Lower lobe of right lung (tissue), 2 donors: ENCODE measurements at regions not wholly inside any gene's neighbourhood (a gene's known extent, or its start where the extent isn't known, plus 50 kb on each side); places are given as distances from the start of the nearest gene placed in this dataset.

ENCODE experiments used
- ATAC-seq, 2 donors: fragments of 200-7000 bp; cut with Tn5 transposase; one replicate each; pipeline ENCODE4 v1.9.1; 2020 to 2022; ENCODE audit warnings: mild to moderate bottlenecking in 2 of 2, moderate library complexity in 2 of 2
- DNase-seq: peaks from one replicate; pipeline ENCODE4 v3.0.0-alpha.2; 2020
- H3K27ac ChIP-seq: fragments of 200-600 bp; one replicate; pipeline ENCODE4 v1.8.0; 2022
- H3K27me3 ChIP-seq: fragments of 200-600 bp; one replicate; pipeline ENCODE4 v1.8.0; 2022; ENCODE audit warnings: low read depth
- H3K36me3 ChIP-seq: fragments of 200-600 bp; one replicate; pipeline ENCODE4 v1.8.0; 2022; ENCODE audit warnings: mild to moderate bottlenecking
- H3K4me1 ChIP-seq: fragments of 200-600 bp; one replicate; pipeline ENCODE4 v1.8.0; 2022
- H3K4me3 ChIP-seq: fragments of 200-600 bp; one replicate; pipeline ENCODE4 v1.8.0; 2022; ENCODE audit warnings: mild to moderate bottlenecking
- H3K9me3 ChIP-seq: fragments of 200-600 bp; one replicate; pipeline ENCODE4 v1.8.0; 2022
- intact Hi-C: fragments of 100-400 bp; cut with DNase I; formaldehyde crosslinking; loops from one replicate; pipeline ENCODE4 v1.11.0; 2022
- TF ChIP-seq, protein P1 (sequence below): fragments of 200-600 bp; IDR thresholded peaks from one replicate; pipeline ENCODE4 v1.8.0; 2022; ENCODE audit warnings: antibody characterized with exemption, mild to moderate bottlenecking
- donor health status: DM: no; HTN: yes; CAD: no; lungs with severe emphysema.

- ATAC-seq (no peak), DNase-seq (no peak)
- intact Hi-C loops: no loop called here
- Histone ChIP-seq H3K27me3 (no peaks in the 10 kb centered on the region), H3K36me3 (no peaks in the 10 kb centered on the region), H3K9me3 (no peaks in the 10 kb centered on the region), H3K27ac (no peak overlapping the region), H3K4me3 (no peak overlapping the region), H3K4me1 (no peaks in the 10 kb centered on the region)
- TF ChIP-seq, protein P1, sequence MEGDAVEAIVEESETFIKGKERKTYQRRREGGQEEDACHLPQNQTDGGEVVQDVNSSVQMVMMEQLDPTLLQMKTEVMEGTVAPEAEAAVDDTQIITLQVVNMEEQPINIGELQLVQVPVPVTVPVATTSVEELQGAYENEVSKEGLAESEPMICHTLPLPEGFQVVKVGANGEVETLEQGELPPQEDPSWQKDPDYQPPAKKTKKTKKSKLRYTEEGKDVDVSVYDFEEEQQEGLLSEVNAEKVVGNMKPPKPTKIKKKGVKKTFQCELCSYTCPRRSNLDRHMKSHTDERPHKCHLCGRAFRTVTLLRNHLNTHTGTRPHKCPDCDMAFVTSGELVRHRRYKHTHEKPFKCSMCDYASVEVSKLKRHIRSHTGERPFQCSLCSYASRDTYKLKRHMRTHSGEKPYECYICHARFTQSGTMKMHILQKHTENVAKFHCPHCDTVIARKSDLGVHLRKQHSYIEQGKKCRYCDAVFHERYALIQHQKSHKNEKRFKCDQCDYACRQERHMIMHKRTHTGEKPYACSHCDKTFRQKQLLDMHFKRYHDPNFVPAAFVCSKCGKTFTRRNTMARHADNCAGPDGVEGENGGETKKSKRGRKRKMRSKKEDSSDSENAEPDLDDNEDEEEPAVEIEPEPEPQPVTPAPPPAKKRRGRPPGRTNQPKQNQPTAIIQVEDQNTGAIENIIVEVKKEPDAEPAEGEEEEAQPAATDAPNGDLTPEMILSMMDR: no peak
These were observed 476.1 kb upstream of the MEF2C start for GRCh38 chr5:89359046-89359445.

- Histone ChIP-seq H3K4me1 (no peaks in the 10 kb centered on the region), H3K27me3 (no peaks in the 10 kb centered on the region), H3K27ac (no peak overlapping the region), H3K36me3 (no peaks in the 10 kb centered on the region), H3K9me3 (no peaks in the 10 kb centered on the region), H3K4me3 (no peak overlapping the region)
- ATAC-seq: no peak
- DNase-seq: no peak
- intact Hi-C loops: no loop called here
- TF ChIP-seq, protein P1: no peak
These were observed 471.0 kb upstream of the MEF2C start for GRCh38 chr5:89353837-89354551.

DNA sequence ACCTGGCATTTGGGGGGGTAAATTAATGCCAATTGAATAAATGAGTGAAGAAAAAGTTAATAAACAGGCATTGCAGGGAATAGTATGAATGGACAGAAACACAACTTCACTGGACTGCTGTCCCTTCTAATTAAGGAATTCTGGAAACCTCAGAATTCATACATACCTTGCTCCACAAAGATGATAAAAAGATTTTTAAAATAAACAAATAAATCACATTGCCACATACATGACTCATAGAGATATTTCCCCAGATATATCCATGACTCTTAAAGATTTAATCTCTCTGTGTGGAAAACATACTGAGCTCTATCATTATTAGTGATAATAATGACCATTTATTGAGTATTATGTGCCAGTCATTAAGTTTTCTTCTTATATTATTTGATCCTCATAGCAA is 469.0 kb upstream of the MEF2C start:
- H3K9me3 ChIP-seq: no peaks in the 10 kb centered on the region
- ATAC-seq: no peak
- H3K4me1 ChIP-seq: no peaks in the 10 kb centered on the region
- no peak overlapping the region for H3K27ac ChIP-seq
- no peaks in the 10 kb centered on the region for H3K36me3 ChIP-seq
- no peaks in the 10 kb centered on the region for H3K27me3 ChIP-seq
- intact Hi-C loops: no loop called here
- H3K4me3 ChIP-seq: no peak overlapping the region
- TF ChIP-seq, protein P1: no peak
- no peak for DNase-seq

- H3K4me1 ChIP-seq: no peaks in the 10 kb centered on the region
- DNase-seq: no peak
- intact Hi-C loops: no loop called here
- H3K4me3 ChIP-seq: no peak overlapping the region
- no peaks in the 10 kb centered on the region for H3K27me3 ChIP-seq
- no peaks in the 10 kb centered on the region for H3K36me3 ChIP-seq
- H3K9me3 ChIP-seq: no peaks in the 10 kb centered on the region
- H3K27ac ChIP-seq: no peak overlapping the region
- no peak for ATAC-seq
- TF ChIP-seq, protein P1: no peak
These were observed 468.2 kb upstream of the MEF2C start for GRCh38 chr5:89351222-89351621.

DNA sequence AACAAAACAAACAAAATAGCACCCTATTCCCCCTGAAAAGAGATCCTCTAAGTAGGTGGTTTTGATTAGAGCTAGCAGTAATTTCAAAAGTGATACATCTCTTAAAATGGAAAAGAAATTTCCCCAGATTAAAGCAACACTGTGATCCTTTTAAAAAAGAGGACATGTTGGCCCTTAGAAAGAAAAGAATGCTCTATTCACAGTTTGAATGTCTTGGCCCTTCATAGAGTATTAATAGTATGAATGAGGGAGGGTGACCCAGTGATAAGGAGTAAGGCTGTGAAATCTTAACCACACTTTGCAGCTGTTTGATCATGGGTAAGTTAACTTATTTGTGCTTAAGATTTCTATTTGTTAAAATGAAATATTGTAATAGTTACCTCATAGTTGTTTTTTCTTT is 467.7 kb upstream of the MEF2C start:
- no peaks in the 10 kb centered on the region for H3K27me3 ChIP-seq
- TF ChIP-seq, protein P1: no peak
- no peak for ATAC-seq
- no peak overlapping the region for H3K4me3 ChIP-seq
- no peaks in the 10 kb centered on the region for H3K4me1 ChIP-seq
- intact Hi-C loops: no loop called here
- no peak for DNase-seq
- no peak overlapping the region for H3K27ac ChIP-seq
- H3K36me3 ChIP-seq: no peaks in the 10 kb centered on the region
- no peaks in the 10 kb centered on the region for H3K9me3 ChIP-seq
